GM08714 (cell line): ENCODE measurements at regions not wholly inside any gene's neighbourhood (a gene's known extent, or its start where the extent isn't known, plus 50 kb on each side); places are given as distances from the start of the nearest gene placed in this dataset.

ENCODE experiments used
- H3K4me3 ChIP-seq: fragments of 200-500 bp; sonication (Bioruptor generic); 2 replicates; pipeline ENCODE4 v1.5.1; 2014; ENCODE audit warnings: mild to moderate bottlenecking, low read length, inconsistent platforms
- ZNF274 ChIP-seq: IDR thresholded peaks from 2 replicates; pipeline ENCODE4 v1.6.1; 2012; ENCODE audit warnings: mild to moderate bottlenecking, low read depth, low read length

- no peak for TF ChIP-seq ZNF274
- no peak overlapping the region for H3K4me3 ChIP-seq
These were observed 280.5 kb downstream of the PCNX1 start for GRCh38 chr14:71187633-71188356.

- H3K4me3 ChIP-seq = no peak overlapping the region
- no peak for TF ChIP-seq ZNF274
These were observed 283.6 kb downstream of the PCNX1 start for GRCh38 chr14:71190770-71191374.

DNA sequence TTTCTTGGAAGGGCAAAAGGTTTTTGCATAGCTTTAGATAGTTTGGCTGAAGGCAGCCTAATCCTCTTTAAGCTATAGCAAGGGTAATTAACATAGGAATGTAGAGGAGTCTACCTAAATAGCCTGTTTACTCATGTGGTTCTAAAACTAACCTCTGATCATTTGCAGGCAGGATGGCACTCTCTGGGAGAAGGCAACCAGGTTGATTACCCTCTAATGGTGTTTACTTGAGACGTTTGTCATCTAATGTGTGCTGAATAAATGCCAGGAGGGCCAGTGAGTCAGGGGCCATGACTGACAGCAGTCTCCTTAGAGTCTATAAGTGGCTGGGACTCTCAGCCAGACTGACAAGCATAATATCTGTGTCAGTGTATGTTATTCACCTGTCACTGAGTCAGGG, 286.4 kb downstream of the PCNX1 start:
- H3K4me3 ChIP-seq = no peak overlapping the region
- TF ChIP-seq ZNF274 = no peak

DNA sequence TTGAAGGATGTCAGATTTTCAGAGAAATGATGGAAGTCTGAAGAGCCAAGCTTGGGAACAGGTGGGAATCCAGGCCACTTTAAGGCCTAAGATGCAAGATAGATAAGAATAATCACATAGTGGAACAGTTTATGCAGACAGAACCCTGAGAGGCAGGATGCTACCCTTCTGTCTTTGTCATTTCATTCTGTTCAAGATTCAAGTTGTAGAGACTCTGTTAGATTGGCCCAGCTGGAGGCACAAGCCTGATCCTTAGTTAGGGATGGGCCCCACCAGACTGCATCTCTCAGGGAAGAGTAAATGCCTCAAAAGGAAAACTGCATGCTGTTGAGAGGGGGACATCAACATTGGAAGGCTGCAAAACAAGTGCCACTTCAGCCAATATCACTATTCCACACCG, 287.0 kb downstream of the PCNX1 start:
- no peak for TF ChIP-seq ZNF274
- H3K4me3 ChIP-seq = no peak overlapping the region

GRCh38 chr14:71196921-71197320, 289.7 kb downstream of the PCNX1 start:
- H3K4me3 ChIP-seq = no peak overlapping the region
- TF ChIP-seq ZNF274 = no peak

- no peak for TF ChIP-seq ZNF274
- no peak overlapping the region for H3K4me3 ChIP-seq
These were observed 291.4 kb downstream of the PCNX1 start for GRCh38 chr14:71198687-71199086.

DNA sequence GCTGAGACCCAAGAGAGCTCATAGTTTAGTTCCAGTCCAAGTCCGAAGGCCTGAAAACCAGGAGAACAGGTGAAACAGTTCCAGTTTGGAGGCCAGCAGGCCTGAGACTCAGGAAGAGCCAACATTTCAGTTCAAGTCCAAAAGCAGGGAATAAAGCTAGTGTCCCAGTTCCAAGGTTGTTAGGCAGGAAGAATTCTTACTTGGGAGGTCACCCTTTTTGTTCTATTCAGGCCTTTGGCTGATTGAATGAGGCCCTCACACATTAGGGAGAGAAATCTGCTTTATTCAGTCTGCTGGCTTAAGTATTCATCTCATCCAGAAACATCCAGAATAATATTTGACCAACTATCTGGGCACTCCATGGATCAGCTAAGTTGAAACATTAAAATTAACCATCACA, 294.6 kb downstream of the PCNX1 start:
- TF ChIP-seq ZNF274 = no peak
- no peak overlapping the region for H3K4me3 ChIP-seq

GRCh38 chr14:71202881-71203280, 295.6 kb downstream of the PCNX1 start:
- H3K4me3 ChIP-seq = no peak overlapping the region

DNA sequence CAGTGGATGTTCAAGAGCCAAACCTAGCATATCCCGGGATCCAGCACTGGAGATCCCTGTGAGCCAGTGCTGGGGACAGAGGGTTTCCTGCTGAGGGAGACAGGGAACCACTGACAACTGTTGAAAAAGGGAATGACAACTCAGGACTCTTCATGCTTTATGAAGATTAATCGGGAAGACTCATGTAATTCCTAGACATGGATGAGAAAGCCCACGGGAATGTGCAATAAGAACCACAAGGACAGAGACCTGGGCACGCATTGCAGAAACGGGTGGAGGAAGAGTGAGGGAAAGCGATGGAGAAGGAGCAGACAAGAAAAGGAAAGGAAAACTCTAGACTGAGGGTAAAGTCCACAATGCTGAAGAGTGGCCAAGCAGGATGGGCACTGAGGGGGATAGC, 296.0 kb downstream of the PCNX1 start:
- TF ChIP-seq ZNF274 = no peak
- H3K4me3 ChIP-seq = no peak overlapping the region

More at GRCh38 chr14:71202881-71203280, 295.6 kb downstream of the PCNX1 start:
- no peak for TF ChIP-seq ZNF274

DNA sequence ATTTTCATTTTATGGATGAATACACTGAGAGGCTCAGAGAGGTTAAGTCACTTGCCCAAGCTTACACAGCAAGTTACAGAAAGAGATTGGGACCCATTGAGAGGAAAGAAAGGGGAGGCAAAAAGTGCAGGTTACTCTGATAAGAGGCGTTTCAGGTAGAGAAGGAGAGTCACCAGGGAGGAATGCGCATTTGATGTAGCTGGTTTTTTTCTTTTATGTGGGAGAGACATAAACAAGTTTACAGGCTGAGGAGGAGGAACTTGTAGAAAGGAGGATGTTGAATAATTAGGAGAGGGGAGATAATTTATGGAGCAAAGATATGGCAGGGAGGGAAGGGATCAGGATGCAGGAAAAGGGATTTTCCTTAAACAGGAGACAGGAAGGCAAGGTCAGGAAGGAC, 297.0 kb downstream of the PCNX1 start:
- H3K4me3 ChIP-seq = no peak overlapping the region
- no peak for TF ChIP-seq ZNF274

DNA sequence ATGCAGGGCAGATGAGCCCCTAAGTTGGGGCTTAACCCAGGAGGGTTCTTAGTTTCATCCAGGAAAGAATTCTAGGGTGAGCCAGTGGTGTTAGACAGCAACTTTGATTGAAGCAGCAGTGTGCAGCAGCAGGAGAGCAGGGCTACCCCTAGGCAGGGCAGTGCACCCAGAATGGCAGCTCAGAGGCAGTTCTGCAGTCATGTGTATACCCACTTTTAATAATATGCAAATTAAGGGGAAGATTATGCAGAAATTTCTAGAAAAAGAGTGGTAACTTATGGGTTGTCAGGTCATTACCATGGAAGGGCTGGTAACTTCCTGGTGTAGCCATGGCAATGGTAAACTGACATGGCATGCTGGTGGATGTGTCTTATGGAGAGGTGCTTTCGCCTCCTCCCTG, 297.5 kb downstream of the PCNX1 start:
- no peak for TF ChIP-seq ZNF274
- no peak overlapping the region for H3K4me3 ChIP-seq

- no peak for TF ChIP-seq ZNF274
These were observed 298.9 kb downstream of the PCNX1 start for GRCh38 chr14:71206123-71206522.

GRCh38 chr14:71206766-71207371, 299.6 kb downstream of the PCNX1 start:
- TF ChIP-seq ZNF274 = no peak
- H3K4me3 ChIP-seq = no peak overlapping the region

More at GRCh38 chr14:71206123-71206522, 298.9 kb downstream of the PCNX1 start:
- H3K4me3 ChIP-seq = no peak overlapping the region

DNA sequence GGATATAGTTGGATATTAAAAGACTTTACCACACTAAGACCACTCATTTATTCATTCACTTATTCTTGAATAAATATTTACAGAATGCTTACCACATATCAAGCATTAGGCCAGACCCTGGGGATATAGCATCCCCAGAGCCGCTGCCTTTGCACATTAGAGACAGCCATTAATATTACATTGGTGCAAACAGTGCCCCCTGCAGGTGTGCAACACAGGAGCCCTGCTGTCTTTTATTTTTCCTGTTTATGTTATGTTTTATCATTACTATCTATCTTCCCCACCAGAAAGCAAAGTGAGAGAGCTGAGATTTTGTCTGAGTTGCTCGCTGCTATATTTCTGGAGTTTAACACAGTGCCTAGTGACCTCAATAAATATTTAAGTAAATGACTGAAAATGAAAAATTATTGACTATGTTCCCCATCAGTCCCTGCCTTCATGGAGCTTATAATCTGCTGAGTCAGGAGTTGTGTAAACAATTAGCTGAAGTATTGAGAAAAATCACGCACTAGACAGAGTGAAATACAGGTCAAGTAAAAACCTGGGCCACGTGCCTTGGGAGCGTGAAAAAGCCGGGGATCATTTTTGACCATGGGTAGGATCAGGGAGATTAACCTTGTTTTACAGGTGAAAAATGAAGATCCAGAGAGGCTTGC, 301.6 kb downstream of the PCNX1 start:
- no peak for TF ChIP-seq ZNF274
- H3K4me3 ChIP-seq = no peak overlapping the region

DNA sequence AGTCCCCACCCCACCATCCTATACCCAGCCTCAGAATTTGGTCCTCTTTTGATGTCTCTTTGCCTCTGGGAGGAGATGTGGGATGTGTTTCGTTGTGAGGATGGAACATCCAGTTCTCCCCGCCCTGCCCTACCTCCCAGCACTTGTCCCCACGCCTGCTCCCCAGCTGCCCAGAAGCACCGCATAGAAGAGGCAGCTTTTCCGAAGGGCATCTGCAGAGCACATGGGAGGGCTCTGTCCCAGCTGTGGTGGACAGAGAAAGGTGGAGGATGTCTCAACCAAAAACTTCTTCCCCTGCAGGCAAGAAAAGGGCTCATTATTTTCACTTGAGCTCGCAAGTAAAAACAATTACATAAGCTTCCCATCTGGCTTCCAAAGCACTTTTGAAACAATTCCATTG, 302.6 kb downstream of the PCNX1 start:
- no peak for TF ChIP-seq ZNF274

More for the DNA sequence above, 302.6 kb downstream of the PCNX1 start:
- H3K4me3 ChIP-seq = no peak overlapping the region
